Endothelial cell of umbilical vein (primary cell): ENCODE measurements at regions not wholly inside any gene's neighbourhood (a gene's known extent, or its start where the extent isn't known, plus 50 kb on each side); places are given as distances from the start of the nearest gene placed in this dataset.

Experiments
- EZH2 ChIP-seq: IDR thresholded peaks from 2 replicates; pipeline ENCODE4 v1.6.1; 2012; ENCODE audit warnings: borderline replicate concordance, low read depth, mild to moderate bottlenecking, moderate library complexity, low read length, inconsistent platforms; ENCODE audit not compliant: severe bottlenecking
- FOS ChIP-seq: IDR thresholded peaks from 2 replicates; pipeline ENCODE4 v1.6.1; 2011; ENCODE audit warnings: mild to moderate bottlenecking, low read length, moderate library complexity, borderline replicate concordance; ENCODE audit not compliant: insufficient read depth
- GATA2 ChIP-seq: IDR thresholded peaks from 2 replicates; pipeline ENCODE4 v1.7.0; 2011; ENCODE audit warnings: low read depth, mild to moderate bottlenecking, moderate library complexity, mixed read lengths, low read length; ENCODE audit not compliant: insufficient read length, insufficient read depth
- MYC ChIP-seq: IDR thresholded peaks from one replicate; pipeline ENCODE4 v1.6.1; 2011; ENCODE audit warnings: mild to moderate bottlenecking, low read depth, low read length
- POLR2A ChIP-seq: IDR thresholded peaks from 2 replicates; pipeline ENCODE4 v1.6.1; 2012; ENCODE audit warnings: low read depth, mild to moderate bottlenecking, control low read depth, low read length
- POLR2AphosphoS5 ChIP-seq: IDR thresholded peaks from 2 replicates; pipeline ENCODE4 v1.6.1; 2012; ENCODE audit warnings: low read depth, mild to moderate bottlenecking, control low read depth, low read length, moderate library complexity; ENCODE audit not compliant: insufficient read depth
- TF ChIP-seq, protein P1 (sequence below), 2 donors: IDR thresholded peaks; 1 replicate in 1 of 2; 2 replicates in 1 of 2; pipeline ENCODE4 v1.5.1; 2011; ENCODE audit warnings: low read length in 2 of 2, mild to moderate bottlenecking in 2 of 2, moderate library complexity in 2 of 2, control low read depth in 1 of 2, inconsistent platforms in 1 of 2, low read depth in 1 of 2; ENCODE audit not compliant: insufficient read depth in 1 of 2; ENCODE audit errors: extremely low read depth in 1 of 2

DNA sequence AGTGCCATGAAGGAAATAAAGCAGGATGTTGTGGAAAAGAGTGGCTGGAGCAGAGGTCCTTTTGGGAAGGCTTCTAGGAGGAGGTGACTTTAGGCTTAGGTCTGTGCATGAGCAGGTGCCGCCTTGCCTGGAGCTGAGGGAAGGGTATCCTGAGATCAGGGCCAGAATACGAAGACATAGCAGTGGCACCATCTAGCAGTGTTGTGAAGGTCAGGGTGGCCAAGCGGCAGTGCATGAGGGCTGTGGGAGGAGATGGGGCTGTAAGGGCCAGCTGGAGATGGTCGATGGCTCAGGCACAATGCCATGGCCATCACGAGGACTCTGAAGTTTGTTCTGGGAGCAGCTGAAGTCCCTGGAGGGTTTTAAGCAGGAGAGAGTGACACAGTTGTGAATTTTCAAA, 219.5 kb downstream of the PTPRU start:
- TF ChIP-seq, protein P1, sequence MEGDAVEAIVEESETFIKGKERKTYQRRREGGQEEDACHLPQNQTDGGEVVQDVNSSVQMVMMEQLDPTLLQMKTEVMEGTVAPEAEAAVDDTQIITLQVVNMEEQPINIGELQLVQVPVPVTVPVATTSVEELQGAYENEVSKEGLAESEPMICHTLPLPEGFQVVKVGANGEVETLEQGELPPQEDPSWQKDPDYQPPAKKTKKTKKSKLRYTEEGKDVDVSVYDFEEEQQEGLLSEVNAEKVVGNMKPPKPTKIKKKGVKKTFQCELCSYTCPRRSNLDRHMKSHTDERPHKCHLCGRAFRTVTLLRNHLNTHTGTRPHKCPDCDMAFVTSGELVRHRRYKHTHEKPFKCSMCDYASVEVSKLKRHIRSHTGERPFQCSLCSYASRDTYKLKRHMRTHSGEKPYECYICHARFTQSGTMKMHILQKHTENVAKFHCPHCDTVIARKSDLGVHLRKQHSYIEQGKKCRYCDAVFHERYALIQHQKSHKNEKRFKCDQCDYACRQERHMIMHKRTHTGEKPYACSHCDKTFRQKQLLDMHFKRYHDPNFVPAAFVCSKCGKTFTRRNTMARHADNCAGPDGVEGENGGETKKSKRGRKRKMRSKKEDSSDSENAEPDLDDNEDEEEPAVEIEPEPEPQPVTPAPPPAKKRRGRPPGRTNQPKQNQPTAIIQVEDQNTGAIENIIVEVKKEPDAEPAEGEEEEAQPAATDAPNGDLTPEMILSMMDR (IDR thresholded peaks at IDR 0.05; ENCODE audit: extremely low read depth in 1 of 2, insufficient read depth in 1 of 2, low read depth in 1 of 2, low read length in 2 of 2), result no peak
- TF ChIP-seq POLR2A (no peak), POLR2AphosphoS5 (no peak), FOS (no peak), EZH2 (no peak), MYC (no peak), GATA2 (no peak)
